Keratinocyte (primary cell): ENCODE measurements at regions not wholly inside any gene's neighbourhood (a gene's known extent, or its start where the extent isn't known, plus 50 kb on each side); places are given as distances from the start of the nearest gene placed in this dataset.

Experiments
- DNase-seq: peaks from one replicate; pipeline ENCODE4 v3.0.0-alpha.2; 2011; ENCODE audit warnings: low read depth, missing footprints, low spot score
- FAIRE-seq: peaks from 2 replicates; lab custom pipeline; 2011; peaks lifted over from hg19 to GRCh38; lab: Jason Lieb, UNC
- H2AFZ ChIP-seq: 2 replicates; pipeline ENCODE4 v1.6.0; 2012; ENCODE audit warnings: low read length, control low read depth, inconsistent platforms; ENCODE audit not compliant: control insufficient read depth
- H3K27ac ChIP-seq: 2 replicates; pipeline ENCODE4 v1.5.1; 2011; ENCODE audit warnings: low read length; ENCODE audit not compliant: control insufficient read depth, insufficient read depth
- H3K27me3 ChIP-seq: 3 replicates; pipeline ENCODE4 v1.6.0; 2011; ENCODE audit warnings: low read length; ENCODE audit not compliant: control insufficient read depth, insufficient read depth; ENCODE audit errors: extremely low read depth
- H3K36me3 ChIP-seq, 2 experiments: 2 replicates in 1 of 2; 3 replicates in 1 of 2; pipeline ENCODE4 v1.5.1; 2011; ENCODE audit warnings: low read length in 2 of 2, mild to moderate bottlenecking in 1 of 2; ENCODE audit not compliant: control insufficient read depth in 2 of 2, insufficient read depth in 2 of 2; ENCODE audit errors: extremely low read depth in 1 of 2
- H3K4me1 ChIP-seq: 3 replicates; pipeline ENCODE4 v1.5.1; 2011; ENCODE audit warnings: low read length; ENCODE audit not compliant: control insufficient read depth, insufficient read depth; ENCODE audit errors: extremely low read depth
- H3K4me2 ChIP-seq: 3 replicates; pipeline ENCODE4 v1.6.0; 2011; ENCODE audit warnings: low read depth, low read length; ENCODE audit not compliant: control insufficient read depth, insufficient read depth; ENCODE audit errors: extremely low read depth
- H3K4me3 ChIP-seq, 3 experiments: fragments of 200-600 bp in 1 of 3; sonication (generic) in 1 of 3; 2 replicates in 2 of 3; 3 replicates in 1 of 3; pipeline ENCODE4 v1.5.1; 2011 to 2016; ENCODE audit warnings: low read length in 3 of 3, mild to moderate bottlenecking in 3 of 3, control low read depth in 2 of 3, inconsistent platforms in 1 of 3, low read depth in 1 of 3, mixed read lengths in 1 of 3, mixed run types in 1 of 3, moderate library complexity in 1 of 3; ENCODE audit not compliant: control insufficient read depth in 2 of 3, insufficient read depth in 2 of 3; ENCODE audit errors: extremely low read depth in 1 of 3
- H3K79me2 ChIP-seq: 2 replicates; pipeline ENCODE4 v1.6.0; 2012; ENCODE audit warnings: low read length; ENCODE audit not compliant: control insufficient read depth, insufficient read depth
- H3K9ac ChIP-seq: 3 replicates; pipeline ENCODE4 v1.6.0; 2011; ENCODE audit warnings: low read length; ENCODE audit not compliant: control insufficient read depth, insufficient read depth; ENCODE audit errors: extremely low read depth
- H3K9me1 ChIP-seq: 3 replicates; pipeline ENCODE4 v1.6.0; 2011; ENCODE audit warnings: low read length; ENCODE audit not compliant: control insufficient read depth, insufficient read depth; ENCODE audit errors: extremely low read depth
- H3K9me3 ChIP-seq: 2 replicates; pipeline ENCODE4 v1.5.1; 2012; ENCODE audit warnings: low read depth, low read length; ENCODE audit not compliant: control insufficient read depth
- H4K20me1 ChIP-seq: 3 replicates; pipeline ENCODE4 v1.6.0; 2011; ENCODE audit warnings: low read length; ENCODE audit not compliant: control insufficient read depth, insufficient read depth; ENCODE audit errors: extremely low read depth
- CTCF ChIP-seq, 3 experiments: IDR thresholded peaks in 1 of 3; conservative IDR thresholded peaks in 1 of 3; optimal IDR thresholded peaks in 1 of 3; 2 replicates in 2 of 3; 3 replicates in 1 of 3; pipeline versions ENCODE3 to v1.5.1; 2011; ENCODE audit warnings: low read length in 3 of 3, mild to moderate bottlenecking in 3 of 3, moderate library complexity in 2 of 3, control low read depth in 1 of 3, inconsistent platforms in 1 of 3; ENCODE audit not compliant: insufficient read depth in 2 of 3; ENCODE audit errors: extremely low read depth in 1 of 3
- EZH2 ChIP-seq: IDR thresholded peaks from one replicate; pipeline ENCODE4 v1.6.1; 2012; ENCODE audit warnings: inconsistent platforms, mild to moderate bottlenecking, low read length, moderate library complexity
- dilution Hi-C: fragments of 300-500 bp; cut with MboI; formaldehyde crosslinking; loops from one replicate; pipeline ENCODE4 v1.7.0; 2020; ENCODE audit warnings: low sequenced_read_pairs; ENCODE audit not compliant: extremely low pct_ligation_motif_present

- no peaks in the 10 kb centered on the region for H3K9me3 ChIP-seq
- no peak for FAIRE-seq
- dilution Hi-C loops: no loop called here
These were observed 157.8 kb downstream of the SAMD5 start for GRCh38 chr6:147666255-147666654.

GRCh38 chr6:147667082-147667481 lies 158.6 kb downstream of the SAMD5 start:
- Histone ChIP-seq H3K79me2 (no peaks in the 10 kb centered on the region), H4K20me1 (no peaks in the 10 kb centered on the region), H3K36me3 (no peaks in the 10 kb centered on the region), H3K9me1 (no peaks in the 10 kb centered on the region), H3K9ac (no peak overlapping the region), H3K27ac (no peak overlapping the region), H3K4me3 (no peak overlapping the region), H3K27me3 (no peaks in the 10 kb centered on the region), H2AFZ (no peak overlapping the region), H3K9me3 (no peaks in the 10 kb centered on the region), H3K4me2 (no peak overlapping the region), H3K4me1 (no peaks in the 10 kb centered on the region)
- no peak for DNase-seq
- dilution Hi-C loops: no loop called here
- TF ChIP-seq CTCF (optimal IDR thresholded peaks at IDR 0.05 in 1 of 3, IDR thresholded peaks at IDR 0.05 in 1 of 3, conservative IDR thresholded peaks at IDR 0.05 in 1 of 3; ENCODE audit: extremely low read depth in 1 of 3, insufficient read depth in 2 of 3, low read length in 3 of 3): no peak
- FAIRE-seq: no peak

More at GRCh38 chr6:147666255-147666654, 157.8 kb downstream of the SAMD5 start:
- Histone ChIP-seq H3K9me1 (no peaks in the 10 kb centered on the region), H3K27me3 (no peaks in the 10 kb centered on the region), H2AFZ (no peak overlapping the region), H3K36me3 (no peaks in the 10 kb centered on the region), H3K79me2 (no peaks in the 10 kb centered on the region), H3K4me3 (no peak overlapping the region), H3K4me1 (no peaks in the 10 kb centered on the region), H3K4me2 (no peak overlapping the region), H3K9ac (no peak overlapping the region), H3K27ac (no peak overlapping the region), H4K20me1 (no peaks in the 10 kb centered on the region)
- no peak for TF ChIP-seq CTCF (optimal IDR thresholded peaks at IDR 0.05 in 1 of 3, IDR thresholded peaks at IDR 0.05 in 1 of 3, conservative IDR thresholded peaks at IDR 0.05 in 1 of 3; ENCODE audit: extremely low read depth in 1 of 3, insufficient read depth in 2 of 3, low read length in 3 of 3)
- no peak for TF ChIP-seq EZH2
- DNase-seq: no peak
